Activated CD8-positive, alpha-beta memory T cell treated with anti-CD3 and anti-CD28 coated beads for 36 hours (primary cell): ENCODE measurements at regions not wholly inside any gene's neighbourhood (a gene's known extent, or its start where the extent isn't known, plus 50 kb on each side); places are given as distances from the start of the nearest gene placed in this dataset.
"Not testable (repeated sequence)": the region's sequence is repeated elsewhere in the genome, so short reads cannot be mapped to it uniquely, and the experiment has no call there.

Experiments used
- CTCF ChIA-PET: fragments of 350-600 bp; sonication (Branson Sonifier 250); formaldehyde crosslinking; loops from one replicate; lab custom pipeline; 2021; ENCODE audit warnings: antibody characterized with exemption; lab: Charles Lee
- POLR2A ChIA-PET: fragments of 350-600 bp; sonication (Branson Sonifier 250); formaldehyde crosslinking; loops from one replicate; lab custom pipeline; 2021; ENCODE audit warnings: antibody characterized with exemption; lab: Charles Lee

- POLR2A ChIA-PET = no interaction called here
- CTCF ChIA-PET = no interaction called here
Observed at GRCh38 chr14:45651890-45652289, 398.9 kb upstream of the MIS18BP1 start.

- ChIA-PET CTCF (no interaction called here), POLR2A (no interaction called here)
Observed at GRCh38 chr14:45650754-45651153, 397.8 kb upstream of the MIS18BP1 start.

- ChIA-PET POLR2A (no interaction called here), CTCF (no interaction called here)
Observed at GRCh38 chr14:45649051-45649450, 396.0 kb upstream of the MIS18BP1 start.

DNA sequence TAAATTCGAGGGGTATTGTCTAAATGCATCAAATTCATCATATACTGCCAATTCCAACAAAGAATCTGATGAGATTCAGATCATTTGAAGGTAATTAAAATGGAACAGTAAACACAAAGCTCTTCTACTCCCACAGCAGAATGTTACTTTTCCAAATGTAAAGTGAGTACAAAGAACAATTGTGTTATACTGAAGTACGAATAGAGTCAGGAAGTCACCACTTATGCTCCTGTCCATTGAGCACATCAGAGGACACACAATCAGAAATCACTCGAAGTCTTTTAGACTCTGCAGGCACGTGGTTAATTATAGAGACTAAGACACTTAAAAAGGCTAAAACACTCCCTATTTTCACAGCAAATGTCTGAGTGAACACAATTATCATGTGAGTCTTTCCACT lies 388.5 kb upstream of the MIS18BP1 start:
- POLR2A ChIA-PET = no interaction called here
- CTCF ChIA-PET = no interaction called here

- POLR2A ChIA-PET, CTCF ChIA-PET: not testable (repeated sequence)
Observed at GRCh38 chr14:45634651-45635441, 381.8 kb upstream of the MIS18BP1 start.

GRCh38 chr14:45633220-45633984 lies 380.4 kb upstream of the MIS18BP1 start:
- POLR2A ChIA-PET = no interaction called here
- CTCF ChIA-PET = no interaction called here

DNA sequence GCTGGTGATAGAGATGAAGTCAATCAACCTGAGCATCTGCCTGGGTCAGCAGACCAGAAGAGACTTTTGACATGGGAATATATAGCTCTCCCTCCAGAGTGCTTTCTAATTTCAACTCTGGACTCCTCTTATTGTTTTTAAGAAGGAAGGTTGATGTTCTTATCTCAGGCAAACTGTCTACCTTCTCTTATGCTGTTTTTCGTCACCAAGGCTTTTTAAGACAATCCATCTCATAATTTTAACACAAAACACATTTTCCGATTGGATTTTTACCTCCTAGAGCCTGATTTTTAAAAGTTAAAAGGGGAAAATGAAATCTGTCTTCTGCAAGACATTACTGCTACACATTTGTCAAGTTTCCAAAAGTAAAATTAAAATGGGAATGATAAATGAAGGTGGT lies 368.7 kb upstream of the MIS18BP1 start:
- ChIA-PET CTCF (no interaction called here), POLR2A (no interaction called here)

- ChIA-PET CTCF (no interaction called here), POLR2A (no interaction called here)
Observed at GRCh38 chr14:45619831-45620230, 366.8 kb upstream of the MIS18BP1 start.

GRCh38 chr14:45610318-45610717 lies 357.3 kb upstream of the MIS18BP1 start:
- POLR2A ChIA-PET = no interaction called here
- CTCF ChIA-PET = no interaction called here

DNA sequence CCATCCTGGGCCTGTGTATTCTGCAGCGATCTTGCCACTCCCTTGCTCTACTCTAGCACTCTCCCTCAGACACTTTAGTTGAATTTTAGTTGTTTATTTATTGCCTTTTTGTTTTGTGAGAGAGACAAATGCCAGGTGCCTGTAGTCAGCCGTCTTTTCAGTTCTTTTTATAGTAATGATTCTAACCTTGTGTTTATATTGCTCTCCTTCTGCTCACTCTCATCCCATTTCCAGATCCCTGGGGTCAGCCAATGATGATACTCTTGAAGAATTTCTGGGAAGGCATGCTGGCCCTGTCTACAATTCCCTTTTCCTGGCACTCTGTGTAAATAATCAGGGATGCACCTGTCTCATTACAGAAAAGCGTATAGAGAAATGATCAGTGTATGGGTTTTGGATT lies 334.1 kb upstream of the MIS18BP1 start:
- ChIA-PET POLR2A (no interaction called here), CTCF (no interaction called here)

DNA sequence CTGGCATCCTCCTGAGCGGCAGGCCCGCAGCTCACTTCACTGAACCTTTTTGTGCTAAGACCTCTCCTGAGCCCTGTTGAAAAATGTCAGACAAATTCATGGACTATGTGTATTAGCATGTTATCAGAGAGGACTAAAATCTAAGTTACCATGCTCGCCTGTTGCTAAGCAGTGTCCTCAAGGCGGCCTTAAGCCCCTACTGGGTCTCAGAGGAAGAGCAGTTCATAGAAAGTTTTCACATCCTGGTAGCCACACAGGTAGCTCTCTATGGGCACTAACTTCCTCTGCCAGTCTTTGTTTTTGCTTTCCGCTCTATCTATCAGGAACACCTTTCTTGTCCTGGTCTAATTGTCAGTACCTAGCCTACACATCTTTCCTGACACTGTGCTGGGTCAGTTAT lies 306.6 kb upstream of the MIS18BP1 start:
- ChIA-PET POLR2A (no interaction called here), CTCF (no interaction called here)

DNA sequence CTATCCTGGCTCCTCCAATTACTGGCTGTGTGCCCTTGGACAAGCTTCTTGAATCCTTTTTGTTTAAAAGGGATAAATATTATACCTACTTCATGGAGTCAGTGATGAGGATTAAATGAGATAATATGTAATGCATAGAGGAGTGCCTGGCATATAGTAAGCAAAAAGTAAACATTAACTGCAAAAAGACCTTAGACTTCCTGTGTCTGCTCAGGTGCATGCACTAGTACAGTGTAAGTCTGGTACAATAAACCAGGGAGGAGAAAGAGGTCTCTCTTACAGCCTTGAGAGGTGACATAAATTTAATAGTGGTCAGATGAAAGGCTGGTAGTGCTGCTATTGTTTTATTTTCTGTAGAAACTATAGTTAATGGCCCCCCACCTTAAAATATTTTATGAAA lies 305.2 kb upstream of the MIS18BP1 start:
- ChIA-PET CTCF (no interaction called here), POLR2A (no interaction called here)

- CTCF ChIA-PET = no interaction called here
- POLR2A ChIA-PET = no interaction called here
Observed at GRCh38 chr14:45553981-45554380, 301.0 kb upstream of the MIS18BP1 start.

DNA sequence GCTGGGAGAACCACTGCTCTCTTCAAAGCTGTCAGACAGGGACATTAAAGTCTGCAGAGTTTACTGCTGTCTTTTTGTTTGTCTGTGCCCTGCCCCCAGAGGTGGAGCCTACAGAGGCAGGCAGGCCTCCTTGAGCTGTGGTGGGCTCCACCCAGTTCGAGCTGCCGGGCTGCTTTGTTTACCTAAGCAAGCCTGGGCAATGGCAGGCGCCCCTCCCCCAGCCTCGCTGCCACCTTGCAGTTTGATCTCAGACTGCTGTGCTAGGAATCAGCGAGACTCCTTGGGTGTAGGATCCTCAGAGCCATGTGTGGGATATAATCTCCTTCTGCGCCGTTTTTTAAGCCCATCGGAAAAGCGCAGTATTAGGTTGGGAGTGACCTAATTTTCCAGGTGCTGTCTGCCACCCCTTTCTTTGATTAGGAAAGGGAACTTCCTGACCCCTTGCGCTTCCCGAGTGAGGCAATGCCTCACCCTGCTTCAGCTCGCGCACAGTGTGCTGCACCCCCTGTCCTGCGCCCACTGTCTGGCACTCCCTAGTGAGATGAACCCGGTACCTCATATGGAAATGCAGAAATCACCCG lies 298.3 kb upstream of the MIS18BP1 start:
- CTCF ChIA-PET = not testable (repeated sequence)

DNA sequence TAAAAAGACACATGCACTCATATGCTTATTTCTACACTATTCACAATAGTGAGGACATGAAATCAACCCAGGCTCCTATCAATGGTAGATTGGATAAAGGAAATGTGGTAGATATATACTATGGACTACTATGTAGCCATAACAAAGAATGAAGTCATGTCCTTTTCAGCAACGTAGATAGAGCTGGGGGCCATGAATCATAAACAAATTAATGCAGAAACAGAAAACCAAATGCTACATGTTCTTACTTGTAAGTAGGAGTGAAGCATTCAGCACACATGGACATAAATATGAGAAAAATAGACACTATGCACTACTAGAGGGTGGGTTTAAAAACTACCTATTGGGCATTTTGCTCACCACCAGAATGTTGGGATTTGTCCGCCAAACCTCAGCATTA lies 278.0 kb upstream of the MIS18BP1 start:
- POLR2A ChIA-PET = no interaction called here
- CTCF ChIA-PET = no interaction called here

More for the DNA sequence above, 298.3 kb upstream of the MIS18BP1 start:
- POLR2A ChIA-PET = not testable (repeated sequence)

DNA sequence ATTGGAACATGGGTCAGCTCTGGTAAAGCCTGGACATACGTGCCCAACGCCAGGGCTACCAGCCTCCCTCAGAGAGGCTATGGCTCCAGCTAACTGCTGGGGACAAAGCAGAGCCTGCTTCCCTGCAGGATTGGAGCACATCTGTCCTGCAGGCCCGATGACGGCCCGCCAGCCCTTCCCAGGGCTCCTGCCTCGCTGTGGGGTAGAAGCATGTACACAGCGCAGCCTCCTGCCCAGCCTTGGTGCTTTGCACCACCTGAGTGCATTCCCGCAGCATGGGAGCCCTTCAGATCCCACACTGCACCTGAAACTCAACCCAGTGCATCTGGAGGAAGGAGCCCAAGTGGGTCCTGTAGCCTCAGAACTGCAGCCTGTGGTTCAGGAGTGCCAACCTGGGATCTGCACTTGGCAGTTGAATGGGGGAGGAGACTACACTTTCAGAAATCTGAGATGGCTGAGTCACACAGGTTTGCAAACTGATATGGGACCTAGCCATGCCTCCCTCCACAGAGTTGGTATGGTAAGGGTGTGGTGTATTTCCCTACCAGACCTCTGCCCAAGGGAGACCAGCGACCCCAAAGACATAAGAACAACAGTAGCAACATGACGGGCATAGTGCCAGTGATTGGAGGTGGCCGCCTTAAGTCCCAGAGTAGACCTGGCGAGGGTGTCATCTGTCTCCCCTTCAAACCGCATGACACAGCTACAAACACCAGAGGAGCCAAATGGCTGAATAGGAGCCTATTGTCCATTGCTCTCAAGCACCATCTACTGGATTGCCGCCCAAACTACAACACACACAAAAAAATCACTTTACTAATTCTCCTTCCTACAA lies 273.9 kb upstream of the MIS18BP1 start:
- ChIA-PET POLR2A (no interaction called here), CTCF (no interaction called here)

DNA sequence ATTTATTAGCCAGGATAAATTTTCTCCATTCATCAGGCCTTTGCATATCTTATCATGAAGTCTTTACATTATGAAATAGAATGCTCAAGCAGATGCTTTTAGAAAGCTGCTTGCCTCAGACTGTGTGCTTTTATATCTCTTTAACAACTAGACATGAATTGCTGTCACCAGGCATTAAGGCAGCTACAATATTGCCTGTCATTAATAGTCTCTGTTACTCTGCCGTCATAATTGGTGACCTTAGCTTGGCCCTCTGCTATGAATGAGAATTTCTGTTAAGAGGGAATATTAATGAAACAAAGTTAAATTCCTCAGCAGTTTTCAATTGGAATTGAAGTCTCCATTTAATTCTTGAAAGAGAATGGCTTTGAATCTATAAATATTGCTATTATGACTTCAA lies 266.8 kb upstream of the MIS18BP1 start:
- POLR2A ChIA-PET = no interaction called here
- CTCF ChIA-PET = no interaction called here

- ChIA-PET POLR2A (no interaction called here), CTCF (no interaction called here)
Observed at GRCh38 chr14:45492876-45493275, 239.9 kb upstream of the MIS18BP1 start.

GRCh38 chr14:45491914-45492313 lies 238.9 kb upstream of the MIS18BP1 start:
- ChIA-PET CTCF (no interaction called here), POLR2A (no interaction called here)

DNA sequence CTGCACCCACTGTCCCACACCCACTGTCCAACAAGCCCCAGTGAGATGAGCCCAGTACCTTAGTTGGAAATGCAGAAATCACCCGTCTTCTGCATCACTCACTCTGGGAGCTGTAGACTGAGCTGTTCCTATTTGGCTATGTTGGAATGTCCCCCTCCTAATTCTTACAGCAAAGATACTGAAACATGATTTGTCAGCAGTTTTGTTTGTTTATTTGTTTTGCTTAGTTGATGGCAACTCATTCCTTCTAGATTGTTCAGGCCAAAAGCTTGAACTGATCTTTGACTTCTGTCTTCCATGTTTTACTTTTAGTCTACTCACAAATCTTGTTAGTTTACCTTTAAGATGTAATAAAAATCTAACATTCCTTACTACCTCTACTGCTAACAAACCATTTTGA lies 233.6 kb upstream of the MIS18BP1 start:
- POLR2A ChIA-PET = no interaction called here
- CTCF ChIA-PET = no interaction called here
